ENCODE measurements at regions not wholly inside any gene's neighbourhood (a gene's known extent, or its start where the extent isn't known, plus 50 kb on each side); places are given as distances from the start of the nearest gene placed in this dataset.

- ATAC-seq (no peak), DNase-seq (no peak)
- H3K36me3 ChIP-seq (ENCODE audit: low read depth) = no peaks in the 10 kb centered on the region
- H3K9me3 ChIP-seq = no peaks in the 10 kb centered on the region
- intact Hi-C loops (cut with DNase I, micrococcal nuclease) = no loop called here
- H3K4me1 ChIP-seq (ENCODE audit: low read depth) = no peaks in the 10 kb centered on the region
- TF ChIP-seq, protein P1, sequence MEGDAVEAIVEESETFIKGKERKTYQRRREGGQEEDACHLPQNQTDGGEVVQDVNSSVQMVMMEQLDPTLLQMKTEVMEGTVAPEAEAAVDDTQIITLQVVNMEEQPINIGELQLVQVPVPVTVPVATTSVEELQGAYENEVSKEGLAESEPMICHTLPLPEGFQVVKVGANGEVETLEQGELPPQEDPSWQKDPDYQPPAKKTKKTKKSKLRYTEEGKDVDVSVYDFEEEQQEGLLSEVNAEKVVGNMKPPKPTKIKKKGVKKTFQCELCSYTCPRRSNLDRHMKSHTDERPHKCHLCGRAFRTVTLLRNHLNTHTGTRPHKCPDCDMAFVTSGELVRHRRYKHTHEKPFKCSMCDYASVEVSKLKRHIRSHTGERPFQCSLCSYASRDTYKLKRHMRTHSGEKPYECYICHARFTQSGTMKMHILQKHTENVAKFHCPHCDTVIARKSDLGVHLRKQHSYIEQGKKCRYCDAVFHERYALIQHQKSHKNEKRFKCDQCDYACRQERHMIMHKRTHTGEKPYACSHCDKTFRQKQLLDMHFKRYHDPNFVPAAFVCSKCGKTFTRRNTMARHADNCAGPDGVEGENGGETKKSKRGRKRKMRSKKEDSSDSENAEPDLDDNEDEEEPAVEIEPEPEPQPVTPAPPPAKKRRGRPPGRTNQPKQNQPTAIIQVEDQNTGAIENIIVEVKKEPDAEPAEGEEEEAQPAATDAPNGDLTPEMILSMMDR (IDR thresholded peaks at IDR 0.05) = no peak
- no peak overlapping the region for H3K4me3 ChIP-seq
Observed at GRCh38 chr10:64594072-64594471, 1072.9 kb downstream of the REEP3 start.

DNA sequence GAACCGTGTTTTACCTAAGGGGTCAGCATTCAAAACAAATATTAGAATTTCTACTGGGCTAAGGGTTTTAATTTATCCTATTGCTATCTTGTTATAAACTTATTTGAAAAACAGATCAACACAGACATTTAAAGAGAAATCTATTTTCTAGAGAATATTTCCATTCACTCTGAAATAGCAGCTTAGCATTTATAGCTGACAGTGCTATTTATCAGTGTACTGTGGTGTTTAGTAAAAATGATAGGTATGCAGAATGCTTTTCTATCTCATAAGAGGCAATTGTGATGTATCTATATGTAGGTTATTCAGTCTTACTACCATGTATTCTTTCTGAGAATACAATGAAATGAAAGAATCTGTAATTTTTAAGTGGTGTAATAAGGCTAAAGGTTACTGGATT lies 1077.4 kb downstream of the REEP3 start:
- TF ChIP-seq, protein P1 (IDR thresholded peaks at IDR 0.05) = no peak
- Histone ChIP-seq H3K4me1 (ENCODE audit: low read depth) (no peaks in the 10 kb centered on the region), H3K4me3 (no peak overlapping the region), H3K9me3 (no peaks in the 10 kb centered on the region), H3K36me3 (ENCODE audit: low read depth) (no peaks in the 10 kb centered on the region)
- DNase-seq (no peak), ATAC-seq (no peak)
- intact Hi-C loops (cut with DNase I, micrococcal nuclease) = no loop called here

DNA sequence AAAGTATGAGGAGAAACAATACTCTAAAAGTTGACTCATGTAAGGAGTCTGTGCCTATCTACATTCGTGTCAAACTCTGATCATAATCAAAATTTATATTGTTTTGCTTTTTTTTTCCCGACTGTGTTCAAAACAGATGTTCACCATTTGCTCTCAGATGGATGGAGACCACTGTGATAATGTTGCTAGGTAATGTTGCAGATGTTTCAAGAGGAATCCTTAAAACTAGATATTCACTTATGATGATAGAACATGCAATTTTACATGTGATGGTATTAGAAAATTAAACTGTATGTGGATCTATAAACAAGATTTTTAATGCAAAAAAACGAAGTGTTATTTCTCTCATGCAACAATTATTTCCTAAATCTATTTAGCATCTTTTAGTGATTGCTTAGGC lies 1080.1 kb downstream of the REEP3 start:
- no peaks in the 10 kb centered on the region for H3K36me3 ChIP-seq (ENCODE audit: low read depth)
- H3K4me3 ChIP-seq = no peak overlapping the region
- TF ChIP-seq, protein P1 (IDR thresholded peaks at IDR 0.05) = no peak
- H3K4me1 ChIP-seq (ENCODE audit: low read depth) = no peaks in the 10 kb centered on the region
- no peak for DNase-seq
- no peaks in the 10 kb centered on the region for H3K9me3 ChIP-seq
- intact Hi-C loops (cut with DNase I, micrococcal nuclease) = no loop called here
- ATAC-seq = no peak

DNA sequence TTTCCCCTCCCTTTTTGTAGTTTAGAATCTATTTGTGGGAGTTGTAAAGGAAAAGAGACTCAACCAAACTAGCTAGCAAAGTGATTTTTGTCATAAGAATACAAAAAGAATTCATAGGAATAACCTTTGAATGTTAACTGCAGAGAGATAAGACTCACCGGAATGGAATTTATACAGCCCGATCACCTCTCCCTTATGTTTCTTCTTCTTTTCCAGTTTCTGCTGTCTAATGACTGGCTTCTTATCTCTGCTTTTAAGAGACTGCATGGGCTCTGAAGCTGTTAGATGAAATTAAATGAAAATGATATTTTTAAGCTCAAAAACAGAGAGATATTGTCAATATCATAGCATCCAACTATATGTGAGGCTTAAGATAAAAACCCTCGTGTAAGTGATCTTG lies 1095.9 kb downstream of the REEP3 start:
- Histone ChIP-seq H3K9me3 (no peaks in the 10 kb centered on the region), H3K4me3 (no peak overlapping the region), H3K36me3 (ENCODE audit: low read depth) (no peaks in the 10 kb centered on the region), H3K4me1 (ENCODE audit: low read depth) (no peaks in the 10 kb centered on the region)
- TF ChIP-seq, protein P1 (IDR thresholded peaks at IDR 0.05) = no peak
- intact Hi-C loops (cut with DNase I, micrococcal nuclease) = no loop called here
- DNase-seq (no peak), ATAC-seq (no peak)

- ATAC-seq = no peak
- DNase-seq = no peak
- no peaks in the 10 kb centered on the region for H3K4me1 ChIP-seq (ENCODE audit: low read depth)
- H3K36me3 ChIP-seq (ENCODE audit: low read depth) = no peaks in the 10 kb centered on the region
- no peaks in the 10 kb centered on the region for H3K9me3 ChIP-seq
- intact Hi-C loops (cut with DNase I, micrococcal nuclease) = no loop called here
- no peak overlapping the region for H3K4me3 ChIP-seq
- TF ChIP-seq, protein P1 (IDR thresholded peaks at IDR 0.05) = no peak
Observed at GRCh38 chr10:64619102-64619501, 1097.9 kb downstream of the REEP3 start.

DNA sequence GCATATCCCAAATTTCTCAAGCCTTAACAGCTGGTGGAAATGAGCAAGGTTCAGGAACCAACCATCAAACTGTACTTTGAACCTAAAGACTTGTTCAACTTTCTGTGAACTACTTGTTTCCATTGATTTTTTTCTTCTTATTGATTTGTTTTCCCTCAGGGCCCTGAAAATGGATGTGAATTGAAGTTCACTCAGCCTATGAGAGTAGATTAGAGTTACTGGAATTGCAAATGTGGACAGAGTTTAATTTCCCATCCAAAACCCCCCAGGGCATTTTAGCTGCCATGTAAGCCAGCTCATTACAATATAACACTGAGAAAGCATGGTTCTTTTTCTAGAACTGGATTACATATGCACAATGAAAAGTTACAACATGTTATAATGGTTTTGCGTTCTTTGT lies 1105.7 kb downstream of the REEP3 start:
- intact Hi-C loops (cut with DNase I, micrococcal nuclease) = no loop called here
- H3K4me3 ChIP-seq = no peak overlapping the region
- no peaks in the 10 kb centered on the region for H3K4me1 ChIP-seq (ENCODE audit: low read depth)
- no peak for ATAC-seq
- no peaks in the 10 kb centered on the region for H3K9me3 ChIP-seq
- H3K36me3 ChIP-seq (ENCODE audit: low read depth) = no peaks in the 10 kb centered on the region
- DNase-seq = no peak
- TF ChIP-seq, protein P1 (IDR thresholded peaks at IDR 0.05) = no peak
